Thyroid gland (tissue), 4 donors: ENCODE measurements at regions not wholly inside any gene's neighbourhood (a gene's known extent, or its start where the extent isn't known, plus 50 kb on each side); places are given as distances from the start of the nearest gene placed in this dataset.

Source experiments
- POLR2A ChIP-seq, 2 donors: fragments of 450-650 bp; IDR thresholded peaks; one replicate each; pipeline ENCODE4 v1.6.1; 2017; ENCODE audit warnings: antibody characterized with exemption in 2 of 2, mild to moderate bottlenecking in 2 of 2, moderate library complexity in 1 of 2
- TF ChIP-seq, protein P1 (sequence below), 6 experiments: fragments of 200-600 bp in 3 of 6; fragments of 450-650 bp in 3 of 6; sonication (generic) in 3 of 6; IDR thresholded peaks; one replicate each; pipeline ENCODE4 v1.5.1; 2016 to 2019; ENCODE audit warnings: antibody characterized with exemption in 6 of 6, mild to moderate bottlenecking in 2 of 6, inconsistent platforms in 1 of 6, moderate library complexity in 1 of 6

DNA sequence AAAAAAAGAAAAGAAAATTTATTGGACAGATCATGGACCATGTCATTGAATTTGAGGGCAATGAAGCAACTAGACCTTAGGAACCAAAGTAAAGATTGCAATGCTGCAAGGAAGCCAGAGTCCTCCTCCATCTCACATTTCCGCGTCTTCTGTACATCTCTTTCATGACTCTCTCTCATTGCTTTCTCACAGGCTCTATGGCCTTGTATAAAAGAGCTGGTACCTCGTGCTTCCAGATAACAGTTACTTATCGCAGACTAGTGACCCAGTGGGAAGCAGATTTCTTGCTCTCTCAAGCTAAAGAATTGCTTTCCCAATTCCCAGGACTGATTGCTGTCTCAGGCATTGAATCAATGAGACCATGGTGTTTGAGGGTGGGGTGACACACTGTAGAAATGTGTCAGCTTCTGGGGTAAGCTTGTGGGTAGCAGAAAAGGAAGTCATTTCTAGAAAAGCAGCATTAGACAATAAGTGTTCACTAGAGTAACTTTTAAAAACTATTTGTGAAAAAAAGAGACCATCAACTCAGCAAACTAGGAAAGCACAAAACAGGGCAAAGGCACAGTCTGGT is 635.3 kb downstream of the UTRN start:
- TF ChIP-seq, protein P1, sequence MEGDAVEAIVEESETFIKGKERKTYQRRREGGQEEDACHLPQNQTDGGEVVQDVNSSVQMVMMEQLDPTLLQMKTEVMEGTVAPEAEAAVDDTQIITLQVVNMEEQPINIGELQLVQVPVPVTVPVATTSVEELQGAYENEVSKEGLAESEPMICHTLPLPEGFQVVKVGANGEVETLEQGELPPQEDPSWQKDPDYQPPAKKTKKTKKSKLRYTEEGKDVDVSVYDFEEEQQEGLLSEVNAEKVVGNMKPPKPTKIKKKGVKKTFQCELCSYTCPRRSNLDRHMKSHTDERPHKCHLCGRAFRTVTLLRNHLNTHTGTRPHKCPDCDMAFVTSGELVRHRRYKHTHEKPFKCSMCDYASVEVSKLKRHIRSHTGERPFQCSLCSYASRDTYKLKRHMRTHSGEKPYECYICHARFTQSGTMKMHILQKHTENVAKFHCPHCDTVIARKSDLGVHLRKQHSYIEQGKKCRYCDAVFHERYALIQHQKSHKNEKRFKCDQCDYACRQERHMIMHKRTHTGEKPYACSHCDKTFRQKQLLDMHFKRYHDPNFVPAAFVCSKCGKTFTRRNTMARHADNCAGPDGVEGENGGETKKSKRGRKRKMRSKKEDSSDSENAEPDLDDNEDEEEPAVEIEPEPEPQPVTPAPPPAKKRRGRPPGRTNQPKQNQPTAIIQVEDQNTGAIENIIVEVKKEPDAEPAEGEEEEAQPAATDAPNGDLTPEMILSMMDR (IDR thresholded peaks at IDR 0.05), result no peak
- no peak for TF ChIP-seq POLR2A (IDR thresholded peaks at IDR 0.05)
